Lung (tissue), 11 donors: ENCODE measurements at regions not wholly inside any gene's neighbourhood (a gene's known extent, or its start where the extent isn't known, plus 50 kb on each side); places are given as distances from the start of the nearest gene placed in this dataset.

Experiments
- ATAC-seq: fragments of 200-7000 bp; cut with Tn5 transposase; one replicate; pipeline ENCODE4 v1.9.1; 2020; ENCODE audit warnings: moderate number of reproducible peaks; ENCODE audit not compliant: insufficient read depth, low FRiP score
- DNase-seq, 3 donors: peaks; one replicate each; pipeline ENCODE4 v3.0.0-alpha.2; 2013 to 2017
- H3K27ac ChIP-seq, 2 donors: one replicate each; pipeline ENCODE4 v1.5.1; 2013; ENCODE audit warnings: mild to moderate bottlenecking in 2 of 2, moderate library complexity in 2 of 2, control low read depth in 1 of 2, inconsistent platforms in 1 of 2, low read depth in 1 of 2, low read length in 1 of 2
- H3K27me3 ChIP-seq, 3 donors: one replicate each; pipeline ENCODE4 v1.5.1; 2013; ENCODE audit warnings: low read length in 2 of 3; ENCODE audit not compliant: control insufficient read depth in 3 of 3, insufficient read depth in 3 of 3
- H3K36me3 ChIP-seq, 4 donors: one replicate each; pipeline ENCODE4 v1.5.1; 2013; ENCODE audit warnings: low read length in 4 of 4, mild to moderate bottlenecking in 1 of 4, moderate library complexity in 1 of 4; ENCODE audit not compliant: control insufficient read depth in 4 of 4, insufficient read depth in 4 of 4
- H3K4me1 ChIP-seq, 5 donors: one replicate each; pipeline ENCODE4 v1.5.1; 2013; ENCODE audit warnings: low read length in 5 of 5, mild to moderate bottlenecking in 2 of 5, moderate library complexity in 1 of 5; ENCODE audit not compliant: control insufficient read depth in 5 of 5, insufficient read depth in 5 of 5
- H3K4me3 ChIP-seq: one replicate; pipeline ENCODE4 v1.5.1; 2013; ENCODE audit warnings: mild to moderate bottlenecking, control low read depth, moderate library complexity
- H3K9ac ChIP-seq, 2 donors: one replicate each; pipeline ENCODE4 v1.5.1; 2013; ENCODE audit warnings: low read length in 2 of 2, control low read depth in 1 of 2; ENCODE audit not compliant: insufficient read depth in 1 of 2
- H3K9me3 ChIP-seq, 4 donors: one replicate each; pipeline ENCODE4 v1.5.1; 2013; ENCODE audit warnings: low read length in 3 of 4, mild to moderate bottlenecking in 1 of 4, moderate library complexity in 1 of 4; ENCODE audit not compliant: control insufficient read depth in 4 of 4, insufficient read depth in 3 of 4
- CTCF ChIP-seq: IDR thresholded peaks from 2 replicates; pipeline ENCODE4 v1.5.1; 2012; ENCODE audit warnings: mild to moderate bottlenecking; ENCODE audit errors: control extremely low read depth, extremely low read depth
- WGBS, 2 donors: extraction: QIAGEN DNeasy Blood & Tissue Kit; methylation state at CpG; one replicate each; pipeline ENCODE4 v1.1.7; 2013; 5-methylcytosine and 5-hydroxymethylcytosine counted together
- donor health status: control.
- donor health status: control.
- donor health status: Bipolar disorder and iron deficiency.
- donor health status: healthy.
- donor health status: DM: yes; HTN: yes; CAD: no.

GRCh38 chr18:2433366-2433765 lies 137.9 kb downstream of the METTL4 start:
- Histone ChIP-seq H3K4me3 (no peak overlapping the region), H3K27me3 (no peaks in the 10 kb centered on the region), H3K36me3 (no peaks in the 10 kb centered on the region), H3K9me3 (peaks cover 0 to 10% (median 5%) of the 10 kb centered on the region in 4 donors), H3K27ac (no peak overlapping the region), H3K4me1 (no peaks in the 10 kb centered on the region), H3K9ac (no peak overlapping the region)
- TF ChIP-seq CTCF: no peak
- ATAC-seq (no peak), DNase-seq (no peak)
- 90 to 95% methylated on average over 1 of the region's 1 CpG for WGBS, 2 donors

DNA sequence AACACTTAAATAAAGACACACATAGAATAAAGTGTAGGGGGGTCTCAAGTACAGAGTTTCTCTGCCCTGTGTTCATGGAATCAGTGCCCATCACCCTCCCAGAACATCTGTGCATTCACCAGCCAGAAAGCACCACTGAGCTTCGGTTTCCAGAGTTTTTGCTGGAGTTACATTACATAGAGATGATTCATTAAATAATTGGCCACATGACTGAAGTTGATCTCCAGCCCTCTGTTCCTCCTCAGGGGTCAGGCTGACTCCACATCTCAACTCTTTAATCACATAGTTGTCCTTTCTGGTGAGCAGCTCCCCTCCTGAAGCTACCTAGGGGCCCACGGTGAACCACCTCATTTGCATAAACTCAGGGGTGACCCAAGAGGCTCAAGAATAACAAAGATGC lies 129.8 kb downstream of the METTL4 start:
- no peak for ATAC-seq

GRCh38 chr18:2442006-2442405 lies 129.3 kb downstream of the METTL4 start:
- Histone ChIP-seq H3K9ac (no peak overlapping the region), H3K27ac (no peak overlapping the region), H3K9me3 (peaks cover 0 to 3% (median 0%) of the 10 kb centered on the region in 4 donors), H3K4me1 (no peaks in the 10 kb centered on the region), H3K27me3 (no peaks in the 10 kb centered on the region), H3K4me3 (no peak overlapping the region), H3K36me3 (no peaks in the 10 kb centered on the region)
- ATAC-seq (no peak), DNase-seq (no peak)
- 64 to 76% methylated on average over 3 of the region's 3 CpGs for WGBS, 2 donors
- no peak for TF ChIP-seq CTCF

More for the DNA sequence above, 129.8 kb downstream of the METTL4 start:
- Histone ChIP-seq H3K27me3 (no peaks in the 10 kb centered on the region), H3K27ac (no peak overlapping the region), H3K9ac (no peak overlapping the region), H3K4me1 (no peaks in the 10 kb centered on the region), H3K9me3 (peaks cover 0 to 3% (median 0%) of the 10 kb centered on the region in 4 donors), H3K4me3 (no peak overlapping the region), H3K36me3 (no peaks in the 10 kb centered on the region)
- 87 to 89% methylated on average over 2 of the region's 2 CpGs for WGBS, 2 donors
- TF ChIP-seq CTCF: no peak
- no peak for DNase-seq

- H3K4me1 ChIP-seq: no peaks in the 10 kb centered on the region
- no peak for DNase-seq
- no peaks in the 10 kb centered on the region for H3K27me3 ChIP-seq
- H3K36me3 ChIP-seq: no peaks in the 10 kb centered on the region
- H3K9me3 ChIP-seq: peaks cover 0 to 3% (median 0%) of the 10 kb centered on the region in 4 donors
- H3K27ac ChIP-seq: no peak overlapping the region
- 70 to 86% methylated on average over 4 of the region's 4 CpGs for WGBS, 2 donors
- no peak overlapping the region for H3K4me3 ChIP-seq
- TF ChIP-seq CTCF: no peak
- ATAC-seq: no peak
- H3K9ac ChIP-seq: no peak overlapping the region
Measured at GRCh38 chr18:2442726-2443275, 128.5 kb downstream of the METTL4 start.
